Activated CD4-positive, alpha-beta T cell treated with anti-CD3 and anti-CD28 coated beads, Interleukin-10, Interleukin-2, amounts not matched to agents 100 ng/mL and 50 ng/mL, durations not matched to agents 16 hours and 8 hours (primary cell): ENCODE measurements at regions not wholly inside any gene's neighbourhood (a gene's known extent, or its start where the extent isn't known, plus 50 kb on each side); places are given as distances from the start of the nearest gene placed in this dataset.
"Not testable (repeated sequence)": the region's sequence is repeated elsewhere in the genome, so short reads cannot be mapped to it uniquely, and the experiment has no call there.

Experiments
- DNase-seq: peaks from one replicate; pipeline ENCODE4 v3.0.0-alpha.2; 2020

GRCh38 chr10:123270806-123271205 is 116.6 kb downstream of the BUB3 start:
- no peak for DNase-seq

- DNase-seq, result no peak
These were observed 118.0 kb downstream of the BUB3 start for GRCh38 chr10:123272171-123272570.

- DNase-seq, result no peak
These were observed 120.3 kb downstream of the BUB3 start for GRCh38 chr10:123274306-123275135.

DNA sequence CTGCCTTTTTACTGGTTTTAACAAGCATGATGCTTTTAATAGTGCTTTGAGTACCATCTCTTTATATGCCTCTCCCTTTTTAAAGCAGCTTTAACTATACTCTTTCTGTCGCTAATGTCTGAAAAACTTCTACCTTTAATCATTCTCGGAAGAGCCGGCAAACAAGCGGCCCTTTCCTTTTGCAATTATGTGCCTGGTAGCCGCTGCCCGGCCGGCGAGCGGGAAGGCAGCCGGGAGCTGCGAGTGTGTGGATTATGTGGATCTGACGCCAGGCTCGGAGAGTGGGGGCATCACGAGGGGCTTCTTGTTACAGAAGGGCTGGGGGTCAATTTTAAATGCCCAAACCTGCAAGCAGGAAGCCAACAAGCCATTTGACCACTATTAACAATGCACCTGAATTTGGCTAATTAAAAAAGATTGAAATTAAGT is 120.9 kb downstream of the BUB3 start:
- DNase-seq, result no peak

DNA sequence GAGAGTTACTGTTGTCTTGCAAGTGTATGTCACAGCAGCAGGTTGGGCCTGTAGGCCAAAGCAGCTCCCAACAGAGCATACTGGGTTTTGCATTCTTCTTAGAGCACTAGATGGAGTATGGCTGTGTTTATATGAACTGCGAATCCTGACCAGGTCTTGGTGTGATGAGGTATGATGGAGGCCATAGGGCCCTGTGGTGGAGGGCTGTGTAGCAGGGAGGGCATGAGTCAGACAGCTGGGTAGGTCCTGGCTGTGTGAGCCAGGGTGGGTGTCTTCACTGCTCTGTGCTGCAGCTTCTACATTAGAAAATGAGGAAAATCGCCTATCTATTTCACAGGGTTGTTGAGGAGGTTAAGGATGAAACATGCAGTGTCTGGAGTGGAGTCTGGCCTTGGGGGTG is 124.2 kb downstream of the BUB3 start:
- DNase-seq, result no peak

DNA sequence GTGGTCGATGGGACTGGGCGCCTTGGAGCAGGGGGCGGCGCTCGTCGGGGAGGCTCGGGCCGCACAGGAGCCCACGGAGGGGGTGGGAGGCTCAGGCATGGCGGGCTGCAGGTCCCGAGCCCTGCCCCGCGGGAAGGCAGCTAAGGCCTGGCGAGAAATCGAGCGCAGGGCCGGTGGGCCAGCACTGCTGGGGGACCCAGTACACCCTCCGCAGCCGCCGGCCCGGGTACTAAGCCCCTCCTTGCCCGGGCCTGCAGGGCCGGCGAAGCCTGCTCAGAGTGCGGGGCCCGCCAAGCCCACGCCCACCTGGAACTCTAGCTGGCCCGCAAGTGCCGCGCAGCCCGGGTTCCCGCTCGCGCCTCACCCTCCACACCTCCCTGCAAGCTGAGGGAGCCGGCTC is 129.2 kb downstream of the BUB3 start:
- not testable (repeated sequence) for DNase-seq

- no peak for DNase-seq
These were observed 129.8 kb downstream of the BUB3 start for GRCh38 chr10:123284022-123284421.

- peak; percentile 83 for DNase-seq
These were observed 133.5 kb downstream of the BUB3 start for GRCh38 chr10:123287594-123288247.

DNA sequence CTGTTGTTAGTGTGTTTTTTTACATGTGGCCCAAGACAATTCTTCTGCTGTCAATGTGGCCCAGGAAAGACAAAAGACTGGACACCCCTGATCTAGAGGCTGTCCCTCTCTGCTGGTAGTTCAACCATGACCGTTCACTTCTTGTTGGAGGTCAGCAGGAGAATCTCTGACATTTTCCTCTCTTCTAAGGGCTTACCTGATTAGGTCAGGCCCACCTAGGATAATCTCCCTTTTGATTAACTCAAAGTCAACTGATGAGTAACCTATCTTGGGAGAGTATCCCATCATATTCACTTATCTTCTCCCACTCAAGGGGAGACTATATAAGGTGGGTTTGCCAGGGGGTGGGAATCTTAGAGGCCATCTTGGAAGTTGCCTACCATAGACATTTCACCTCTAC is 135.2 kb downstream of the BUB3 start:
- DNase-seq, result no peak

DNA sequence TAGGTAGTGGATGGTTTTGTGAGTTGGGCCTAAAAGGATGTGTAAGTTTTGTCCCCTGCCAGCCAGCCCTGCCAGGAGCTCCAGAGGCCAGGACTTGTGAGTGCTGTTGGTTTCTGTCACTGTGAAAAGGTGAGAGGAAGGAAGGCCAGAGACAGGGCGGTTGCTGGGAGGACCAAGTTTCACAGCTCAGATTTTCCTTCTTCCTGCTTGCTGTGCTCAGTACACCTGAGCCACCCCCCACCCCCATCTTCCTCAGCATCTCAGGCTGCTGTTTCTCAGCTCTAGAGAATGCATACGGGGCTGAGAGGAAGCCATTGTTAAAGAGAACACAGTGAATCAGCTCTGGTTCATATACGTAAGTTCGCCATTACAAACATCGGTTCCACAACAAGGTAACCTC is 139.9 kb downstream of the BUB3 start:
- DNase-seq, result no peak

DNA sequence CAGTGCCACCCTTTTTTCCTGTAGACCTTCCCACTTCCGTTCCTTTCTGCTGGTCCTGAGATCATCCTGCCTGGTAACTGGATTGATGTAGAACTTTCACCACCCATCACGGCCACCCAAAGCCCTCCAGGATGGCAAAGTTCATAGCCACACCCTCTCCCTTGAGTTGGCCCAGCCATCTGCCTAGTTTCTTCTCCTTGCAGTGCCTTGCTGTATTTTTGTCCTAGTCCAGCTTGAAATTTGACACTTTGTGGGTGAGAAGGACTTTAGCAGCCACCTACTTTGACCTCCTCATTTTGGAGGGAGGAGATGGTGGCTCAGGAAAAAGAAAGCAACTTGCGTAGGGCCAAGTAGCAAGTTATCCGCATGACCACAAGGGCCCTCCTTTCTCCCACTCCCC is 140.7 kb downstream of the BUB3 start:
- no peak for DNase-seq

GRCh38 chr10:123295644-123296043 is 141.4 kb downstream of the BUB3 start:
- no peak for DNase-seq

- no peak for DNase-seq
These were observed 143.0 kb downstream of the BUB3 start for GRCh38 chr10:123297175-123297574.

DNA sequence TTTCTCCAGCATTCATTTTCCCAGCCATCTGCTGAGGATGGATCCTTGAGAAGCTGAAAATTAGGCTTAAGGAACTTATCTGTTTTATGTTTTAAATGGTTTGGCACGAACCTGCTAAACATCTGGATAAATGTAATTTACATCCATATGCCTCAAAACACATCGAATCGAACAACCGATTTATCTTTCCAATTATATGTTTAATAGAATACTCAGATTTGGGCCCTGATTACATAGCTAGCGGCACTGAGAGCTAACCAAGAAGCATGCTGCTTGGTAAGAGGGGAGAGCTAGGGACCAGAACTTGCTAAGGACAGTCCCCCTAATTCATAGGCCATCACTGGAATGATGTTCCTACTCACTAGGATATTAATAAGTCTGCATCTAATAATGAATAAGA is 144.4 kb downstream of the BUB3 start:
- no peak for DNase-seq

DNA sequence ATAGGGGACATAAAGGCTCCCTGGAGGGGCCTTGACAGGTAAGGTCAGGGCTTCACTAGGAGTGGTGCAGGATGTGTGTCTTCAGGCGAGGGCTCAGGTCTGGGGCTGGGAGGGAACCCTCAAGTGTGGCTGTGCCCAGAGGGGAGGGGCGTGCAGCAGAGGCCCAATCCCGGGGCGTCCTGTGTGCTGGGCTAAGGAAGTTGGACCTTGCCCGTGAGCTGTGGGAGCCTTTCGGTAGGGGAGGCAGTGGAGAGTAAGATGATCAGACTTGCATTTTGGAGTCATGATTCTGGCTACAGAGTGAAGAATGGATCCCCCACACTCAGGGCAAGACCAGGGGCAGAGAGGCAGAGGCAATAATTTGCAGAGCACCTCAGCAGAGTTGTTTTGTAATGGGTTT is 145.4 kb downstream of the BUB3 start:
- no peak for DNase-seq

GRCh38 chr10:123301077-123301857 is 147.1 kb downstream of the BUB3 start:
- no peak for DNase-seq

GRCh38 chr10:123303581-123304337 is 149.6 kb downstream of the BUB3 start:
- DNase-seq, result no peak

DNA sequence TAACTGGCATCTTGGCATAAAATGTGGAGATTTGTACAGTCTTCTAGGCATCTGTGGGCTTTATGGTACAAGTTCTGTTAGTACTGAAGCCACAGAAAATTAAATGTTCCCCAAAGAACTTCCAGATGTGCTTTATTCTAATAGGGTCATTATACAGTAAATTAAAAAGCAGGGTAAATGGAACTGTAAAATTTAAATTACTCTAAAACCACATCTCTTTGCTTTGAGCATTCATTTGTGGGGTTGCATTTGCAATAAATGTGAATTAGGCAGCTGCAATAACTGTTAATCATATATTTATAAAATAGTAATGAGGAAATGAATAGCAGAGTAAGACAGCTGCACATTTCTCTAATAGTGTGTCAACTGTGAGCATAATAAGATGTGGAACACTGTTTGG is 151.5 kb downstream of the BUB3 start:
- DNase-seq, result no peak

- DNase-seq, result no peak
These were observed 152.1 kb downstream of the BUB3 start for GRCh38 chr10:123306290-123306689.

DNA sequence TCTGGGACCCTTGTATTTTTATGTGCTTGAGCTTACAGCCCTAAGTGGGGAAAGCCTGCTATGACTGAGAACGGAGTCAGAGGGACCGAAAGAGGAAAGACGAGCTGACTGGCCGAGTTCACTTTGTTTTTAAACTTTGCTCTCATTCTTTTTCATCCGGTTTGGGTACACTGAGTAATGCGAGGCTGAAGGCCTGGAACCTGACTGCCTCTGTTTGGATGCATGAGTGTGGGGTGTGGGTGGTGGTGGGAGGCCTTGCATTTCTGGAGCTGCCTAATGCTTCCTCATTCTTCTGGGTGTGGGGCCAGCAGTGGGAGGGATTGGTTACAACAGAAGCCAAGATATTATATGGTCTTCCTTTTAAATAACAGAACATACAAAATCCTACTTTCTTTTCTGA is 155.5 kb downstream of the BUB3 start:
- DNase-seq, result no peak

DNA sequence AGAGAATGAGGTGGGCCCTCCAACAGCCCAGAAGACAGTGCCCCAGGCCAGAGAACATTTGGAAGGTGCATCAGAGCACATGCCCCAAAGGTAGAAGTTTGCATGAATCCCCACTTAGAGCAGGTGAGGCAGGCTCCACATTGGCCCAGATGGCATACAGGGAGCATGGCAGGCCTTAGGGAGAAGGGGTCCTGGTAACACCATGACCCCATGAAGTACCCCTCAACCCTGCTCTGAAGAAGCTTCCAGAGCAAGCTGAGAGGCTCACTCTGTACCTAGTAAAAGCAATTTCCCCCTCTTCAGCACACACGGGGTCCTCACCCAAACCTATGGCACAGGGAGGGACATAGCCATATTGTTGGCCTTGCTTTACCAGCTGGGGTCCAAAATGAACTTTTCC is 162.6 kb downstream of the BUB3 start:
- no peak for DNase-seq

GRCh38 chr10:123318516-123318915 is 164.3 kb downstream of the BUB3 start:
- DNase-seq, result no peak

- DNase-seq, result no peak
These were observed 165.9 kb downstream of the BUB3 start for GRCh38 chr10:123320091-123320490.
